ENCODE measurements at regions not wholly inside any gene's neighbourhood (a gene's known extent, or its start where the extent isn't known, plus 50 kb on each side); places are given as distances from the start of the nearest gene placed in this dataset.

DNA sequence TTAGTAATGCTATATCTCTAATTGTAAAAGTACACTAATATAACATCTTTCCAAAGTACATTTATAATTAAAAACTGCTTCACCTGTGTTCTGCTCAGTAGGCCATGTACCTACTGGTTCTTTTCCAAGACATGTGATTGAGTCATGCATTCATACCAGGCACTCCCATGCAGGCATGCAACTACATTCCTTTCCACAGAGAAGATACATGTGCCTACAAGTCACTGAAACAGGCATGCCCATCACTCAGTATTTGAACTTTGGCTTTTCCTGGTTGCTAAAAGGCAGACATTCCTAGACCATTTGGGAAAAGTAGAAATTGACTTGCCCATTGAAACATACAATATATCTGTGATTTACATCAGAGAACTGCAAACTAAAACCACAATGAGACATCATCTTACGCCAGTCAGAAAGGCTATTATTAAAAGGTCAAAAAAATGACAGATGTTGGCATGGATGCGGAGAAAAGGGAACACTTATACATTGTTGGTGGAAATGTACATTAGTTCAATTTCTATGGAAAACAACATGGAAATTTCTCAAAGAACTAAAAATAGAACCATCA lies 148.3 kb upstream of the MOCS2 start:
- no peaks in the 10 kb centered on the region for H3K27me3 ChIP-seq (ENCODE audit: control insufficient read depth in 2 of 2, insufficient read depth in 2 of 2, low read length in 2 of 2)

DNA sequence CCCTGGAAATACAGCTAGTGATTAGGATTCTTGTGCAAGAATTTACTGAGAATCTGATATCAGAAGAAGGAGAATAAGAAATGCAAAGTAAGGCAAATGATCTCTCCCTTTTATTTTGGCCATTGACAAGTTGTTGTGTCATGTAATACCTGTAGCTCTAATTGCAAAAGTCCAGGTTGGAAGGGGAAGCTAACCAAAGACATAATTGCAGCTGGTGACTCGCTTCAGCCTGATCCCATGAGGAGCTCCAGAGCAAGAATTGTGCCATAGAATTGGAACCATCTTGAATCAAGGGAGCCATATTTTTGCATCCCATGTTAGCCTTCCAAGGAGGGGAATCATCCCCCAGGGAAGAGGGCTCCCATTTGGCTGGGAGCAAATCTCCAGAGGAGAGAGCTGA lies 149.6 kb upstream of the MOCS2 start:
- DNase-seq, result no peak
- TF ChIP-seq, protein P1, sequence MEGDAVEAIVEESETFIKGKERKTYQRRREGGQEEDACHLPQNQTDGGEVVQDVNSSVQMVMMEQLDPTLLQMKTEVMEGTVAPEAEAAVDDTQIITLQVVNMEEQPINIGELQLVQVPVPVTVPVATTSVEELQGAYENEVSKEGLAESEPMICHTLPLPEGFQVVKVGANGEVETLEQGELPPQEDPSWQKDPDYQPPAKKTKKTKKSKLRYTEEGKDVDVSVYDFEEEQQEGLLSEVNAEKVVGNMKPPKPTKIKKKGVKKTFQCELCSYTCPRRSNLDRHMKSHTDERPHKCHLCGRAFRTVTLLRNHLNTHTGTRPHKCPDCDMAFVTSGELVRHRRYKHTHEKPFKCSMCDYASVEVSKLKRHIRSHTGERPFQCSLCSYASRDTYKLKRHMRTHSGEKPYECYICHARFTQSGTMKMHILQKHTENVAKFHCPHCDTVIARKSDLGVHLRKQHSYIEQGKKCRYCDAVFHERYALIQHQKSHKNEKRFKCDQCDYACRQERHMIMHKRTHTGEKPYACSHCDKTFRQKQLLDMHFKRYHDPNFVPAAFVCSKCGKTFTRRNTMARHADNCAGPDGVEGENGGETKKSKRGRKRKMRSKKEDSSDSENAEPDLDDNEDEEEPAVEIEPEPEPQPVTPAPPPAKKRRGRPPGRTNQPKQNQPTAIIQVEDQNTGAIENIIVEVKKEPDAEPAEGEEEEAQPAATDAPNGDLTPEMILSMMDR (IDR thresholded peaks at IDR 0.05), result no peak
- Mint-ChIP-seq H3K9me3 (peaks cover 0 to 3% (median 0%) of the 10 kb centered on the region in 7 donors), H3K4me3 (no peak overlapping the region), H3K27me3 (ENCODE audit: low read depth in 3 of 3) (peaks cover 0 to 3% (median 2%) of the 10 kb centered on the region in 3 donors), H3K4me1 (no peaks in the 10 kb centered on the region), H3K36me3 (no peaks in the 10 kb centered on the region), H3K27ac (no peak overlapping the region)
- H3K4me2 ChIP-seq (replicated peaks; ENCODE audit: extremely low read depth, low read length, poor library complexity, severe bottlenecking), result no peak overlapping the region
- H3K27ac ChIP-seq (ENCODE audit: low read depth in 1 of 2, low read length in 2 of 2), result no peak overlapping the region
- no peaks in the 10 kb centered on the region for H3K36me3 ChIP-seq (replicated peaks in 1 of 2; ENCODE audit: control insufficient read depth in 1 of 2, insufficient read depth in 2 of 2, low read length in 2 of 2)
- H3K27me3 ChIP-seq (ENCODE audit: control insufficient read depth in 2 of 2, insufficient read depth in 2 of 2, low read length in 2 of 2), result no peaks in the 10 kb centered on the region
- no peaks in the 10 kb centered on the region for H4K20me1 ChIP-seq (ENCODE audit: insufficient read depth, low read length)
- no peak overlapping the region for H2AFZ ChIP-seq (ENCODE audit: insufficient read depth, low read depth, low read length, poor library complexity, severe bottlenecking)
- H3K79me2 ChIP-seq (ENCODE audit: insufficient read depth, low read length), result no peaks in the 10 kb centered on the region
- H3K9me3 ChIP-seq (replicated peaks in 1 of 2; ENCODE audit: control insufficient read depth in 1 of 2, insufficient read depth in 1 of 2, low read length in 2 of 2), result no peaks in the 10 kb centered on the region
- H3K9ac ChIP-seq (ENCODE audit: insufficient read depth, low read length, poor library complexity, severe bottlenecking), result no peak overlapping the region
- H3K4me1 ChIP-seq (ENCODE audit: control insufficient read depth in 1 of 2, insufficient read depth in 2 of 2, low read length in 2 of 2), result no peaks in the 10 kb centered on the region
- H3K4me3 ChIP-seq (replicated peaks in 1 of 3; ENCODE audit: low read depth in 2 of 3, low read length in 3 of 3), result no peak overlapping the region
- WGBS (ENCODE audit: insufficient coverage), result 83% methylated on average over 1 of the region's 1 CpG
- intact Hi-C loops (cut with micrococcal nuclease), result no loop called here

More for the DNA sequence above, 148.3 kb upstream of the MOCS2 start:
- Mint-ChIP-seq H3K4me1 (no peaks in the 10 kb centered on the region), H3K36me3 (no peaks in the 10 kb centered on the region), H3K9me3 (peaks cover 0 to 3% (median 0%) of the 10 kb centered on the region in 7 donors), H3K27ac (no peak overlapping the region), H3K4me3 (no peak overlapping the region), H3K27me3 (ENCODE audit: low read depth in 3 of 3) (peaks cover 0 to 3% (median 2%) of the 10 kb centered on the region in 3 donors)
- Histone ChIP-seq H3K4me2 (replicated peaks; ENCODE audit: extremely low read depth, low read length, poor library complexity, severe bottlenecking) (no peak overlapping the region), H3K36me3 (replicated peaks in 1 of 2; ENCODE audit: control insufficient read depth in 1 of 2, insufficient read depth in 2 of 2, low read length in 2 of 2) (no peaks in the 10 kb centered on the region), H3K9ac (ENCODE audit: insufficient read depth, low read length, poor library complexity, severe bottlenecking) (no peak overlapping the region), H2AFZ (ENCODE audit: insufficient read depth, low read depth, low read length, poor library complexity, severe bottlenecking) (no peak overlapping the region), H4K20me1 (ENCODE audit: insufficient read depth, low read length) (no peaks in the 10 kb centered on the region), H3K4me1 (ENCODE audit: control insufficient read depth in 1 of 2, insufficient read depth in 2 of 2, low read length in 2 of 2) (no peaks in the 10 kb centered on the region), H3K9me3 (replicated peaks in 1 of 2; ENCODE audit: control insufficient read depth in 1 of 2, insufficient read depth in 1 of 2, low read length in 2 of 2) (no peaks in the 10 kb centered on the region), H3K79me2 (ENCODE audit: insufficient read depth, low read length) (no peaks in the 10 kb centered on the region), H3K4me3 (replicated peaks in 1 of 3; ENCODE audit: low read depth in 2 of 3, low read length in 3 of 3) (no peak overlapping the region), H3K27ac (ENCODE audit: low read depth in 1 of 2, low read length in 2 of 2) (no peak overlapping the region)
- intact Hi-C loops (cut with micrococcal nuclease), result no loop called here
- DNase-seq, result no peak
- TF ChIP-seq, protein P1 (IDR thresholded peaks at IDR 0.05), result no peak
- WGBS (ENCODE audit: insufficient coverage), result no CpG with 5 or more reads among the region's 2 CpGs

Data from CD14-positive monocyte (primary cell).